ENCODE measurements at regions not wholly inside any gene's neighbourhood (a gene's known extent, or its start where the extent isn't known, plus 50 kb on each side); places are given as distances from the start of the nearest gene placed in this dataset.
"Not testable (repeated sequence)": the region's sequence is repeated elsewhere in the genome, so short reads cannot be mapped to it uniquely, and the experiment has no call there.

- TF ChIP-seq, protein P1, sequence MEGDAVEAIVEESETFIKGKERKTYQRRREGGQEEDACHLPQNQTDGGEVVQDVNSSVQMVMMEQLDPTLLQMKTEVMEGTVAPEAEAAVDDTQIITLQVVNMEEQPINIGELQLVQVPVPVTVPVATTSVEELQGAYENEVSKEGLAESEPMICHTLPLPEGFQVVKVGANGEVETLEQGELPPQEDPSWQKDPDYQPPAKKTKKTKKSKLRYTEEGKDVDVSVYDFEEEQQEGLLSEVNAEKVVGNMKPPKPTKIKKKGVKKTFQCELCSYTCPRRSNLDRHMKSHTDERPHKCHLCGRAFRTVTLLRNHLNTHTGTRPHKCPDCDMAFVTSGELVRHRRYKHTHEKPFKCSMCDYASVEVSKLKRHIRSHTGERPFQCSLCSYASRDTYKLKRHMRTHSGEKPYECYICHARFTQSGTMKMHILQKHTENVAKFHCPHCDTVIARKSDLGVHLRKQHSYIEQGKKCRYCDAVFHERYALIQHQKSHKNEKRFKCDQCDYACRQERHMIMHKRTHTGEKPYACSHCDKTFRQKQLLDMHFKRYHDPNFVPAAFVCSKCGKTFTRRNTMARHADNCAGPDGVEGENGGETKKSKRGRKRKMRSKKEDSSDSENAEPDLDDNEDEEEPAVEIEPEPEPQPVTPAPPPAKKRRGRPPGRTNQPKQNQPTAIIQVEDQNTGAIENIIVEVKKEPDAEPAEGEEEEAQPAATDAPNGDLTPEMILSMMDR (IDR thresholded peaks at IDR 0.05; ENCODE audit: low read length) = not testable (repeated sequence)
- TF ChIP-seq EZH2 (IDR thresholded peaks at IDR 0.05; ENCODE audit: borderline replicate concordance, low read length) = not testable (repeated sequence)
Observed at GRCh38 chr6:47174063-47174462, 131.9 kb upstream of the ADGRF1 start.
